ENCODE measurements at regions not wholly inside any gene's neighbourhood (a gene's known extent, or its start where the extent isn't known, plus 50 kb on each side); places are given as distances from the start of the nearest gene placed in this dataset.

DNA sequence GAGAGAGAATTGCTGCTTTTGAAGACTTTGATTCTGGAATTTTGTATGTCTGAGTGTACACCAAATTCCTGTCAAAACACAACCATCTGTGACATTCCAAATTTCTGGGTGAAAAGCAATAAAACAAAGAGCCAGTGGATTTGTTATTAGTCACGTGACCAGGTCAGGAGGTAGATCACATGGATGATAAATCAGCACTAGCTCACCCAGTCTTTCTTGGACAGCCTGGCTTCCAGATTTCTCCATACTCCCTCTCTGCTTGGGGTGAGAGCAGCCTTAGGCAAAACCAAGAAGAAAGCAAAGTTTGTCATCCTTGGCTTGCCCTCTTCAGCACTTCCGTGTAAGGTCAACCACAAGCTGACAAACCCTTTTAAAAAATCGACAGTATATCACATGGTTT, 194.2 kb downstream of the CLCN4 start:
- BruUV-seq (replicated peaks): no TSS peak

DNA sequence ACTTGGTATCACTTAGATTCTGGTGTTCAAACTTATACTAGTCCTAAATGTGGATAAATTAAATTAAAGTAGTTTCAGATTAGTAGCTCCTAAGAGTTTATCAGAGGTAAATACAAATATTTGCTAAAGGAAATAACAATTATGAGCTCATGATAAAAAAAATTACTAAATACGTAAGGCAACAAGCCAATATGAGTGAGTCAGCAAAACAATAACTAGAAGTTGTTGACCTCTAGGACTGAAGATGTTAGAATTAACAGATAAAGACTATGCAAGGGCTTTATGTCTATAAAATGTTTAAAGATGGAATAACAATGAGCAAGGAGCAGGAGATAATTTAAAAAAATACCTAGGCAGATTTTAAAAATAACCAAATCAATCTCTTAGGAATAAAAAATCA, 195.8 kb downstream of the CLCN4 start:
- Histone ChIP-seq H3K9ac (ENCODE audit: low read length) (no peak overlapping the region), H3K79me2 (ENCODE audit: insufficient read depth, low read length) (no peaks in the 10 kb centered on the region), H3K4me3 (replicated peaks in 1 of 2; ENCODE audit: low read depth in 1 of 2, low read length in 2 of 2) (no peak overlapping the region), H3K9me2 (ENCODE audit: insufficient read depth) (no peaks in the 10 kb centered on the region), H2AFZ (ENCODE audit: low read depth, low read length, poor library complexity, severe bottlenecking) (no peak overlapping the region), H3K36me3 (ENCODE audit: control insufficient read depth in 1 of 2, insufficient read depth in 2 of 2, low read length in 2 of 2) (no peaks in the 10 kb centered on the region), H4K20me1 (ENCODE audit: insufficient read depth) (no peaks in the 10 kb centered on the region), H3K27me3 (ENCODE audit: insufficient read depth, low read length) (no peaks in the 10 kb centered on the region), H3K4me1 (ENCODE audit: control insufficient read depth in 1 of 2, insufficient read depth in 2 of 2, low read length in 2 of 2) (no peaks in the 10 kb centered on the region), H3K27ac (ENCODE audit: low read depth, low read length) (no peak overlapping the region), H3K9me3 (ENCODE audit: control insufficient read depth in 1 of 2, insufficient read depth in 1 of 2, low read depth in 1 of 2, low read length in 2 of 2) (no peaks in the 10 kb centered on the region), H3K4me2 (ENCODE audit: low read length) (no peak overlapping the region)
- ChIA-PET RAD21 (ENCODE audit: low non-redundant PET in 1 of 2, low total read pairs in 2 of 2, uncharacterized antibody in 2 of 2, unreplicated experiment in 2 of 2) (no interaction called here), CTCF (no interaction called here), POLR2A (no interaction called here)
- BruUV-seq (replicated peaks): no TSS peak
- intact Hi-C loops (cut with micrococcal nuclease): no loop called here
- ATAC-seq: no peak
- TF ChIP-seq JUND (IDR thresholded peaks at IDR 0.05): no peak
- DNase-seq (ENCODE audit: low read depth, low spot score): no peak

More for the DNA sequence above, 194.2 kb downstream of the CLCN4 start:
- no peak overlapping the region for H2AFZ ChIP-seq (ENCODE audit: low read depth, low read length, poor library complexity, severe bottlenecking)
- H3K9me3 ChIP-seq (ENCODE audit: control insufficient read depth in 1 of 2, insufficient read depth in 1 of 2, low read depth in 1 of 2, low read length in 2 of 2): no peaks in the 10 kb centered on the region
- ATAC-seq (no peak), DNase-seq (ENCODE audit: low read depth, low spot score) (no peak)
- no peaks in the 10 kb centered on the region for H3K79me2 ChIP-seq (ENCODE audit: insufficient read depth, low read length)
- H3K9ac ChIP-seq (ENCODE audit: low read length): no peak overlapping the region
- H3K4me1 ChIP-seq (ENCODE audit: control insufficient read depth in 1 of 2, insufficient read depth in 2 of 2, low read length in 2 of 2): no peaks in the 10 kb centered on the region
- ChIA-PET CTCF (no interaction called here), POLR2A (no interaction called here), RAD21 (ENCODE audit: low non-redundant PET in 1 of 2, low total read pairs in 2 of 2, uncharacterized antibody in 2 of 2, unreplicated experiment in 2 of 2) (no interaction called here)
- TF ChIP-seq EZH2phosphoT487 (IDR thresholded peaks at IDR 0.05; ENCODE audit: borderline replicate concordance) (no peak), ZNF274 (IDR thresholded peaks at IDR 0.05; ENCODE audit: low read depth, low read length) (no peak)
- TF ChIP-seq, protein P1, sequence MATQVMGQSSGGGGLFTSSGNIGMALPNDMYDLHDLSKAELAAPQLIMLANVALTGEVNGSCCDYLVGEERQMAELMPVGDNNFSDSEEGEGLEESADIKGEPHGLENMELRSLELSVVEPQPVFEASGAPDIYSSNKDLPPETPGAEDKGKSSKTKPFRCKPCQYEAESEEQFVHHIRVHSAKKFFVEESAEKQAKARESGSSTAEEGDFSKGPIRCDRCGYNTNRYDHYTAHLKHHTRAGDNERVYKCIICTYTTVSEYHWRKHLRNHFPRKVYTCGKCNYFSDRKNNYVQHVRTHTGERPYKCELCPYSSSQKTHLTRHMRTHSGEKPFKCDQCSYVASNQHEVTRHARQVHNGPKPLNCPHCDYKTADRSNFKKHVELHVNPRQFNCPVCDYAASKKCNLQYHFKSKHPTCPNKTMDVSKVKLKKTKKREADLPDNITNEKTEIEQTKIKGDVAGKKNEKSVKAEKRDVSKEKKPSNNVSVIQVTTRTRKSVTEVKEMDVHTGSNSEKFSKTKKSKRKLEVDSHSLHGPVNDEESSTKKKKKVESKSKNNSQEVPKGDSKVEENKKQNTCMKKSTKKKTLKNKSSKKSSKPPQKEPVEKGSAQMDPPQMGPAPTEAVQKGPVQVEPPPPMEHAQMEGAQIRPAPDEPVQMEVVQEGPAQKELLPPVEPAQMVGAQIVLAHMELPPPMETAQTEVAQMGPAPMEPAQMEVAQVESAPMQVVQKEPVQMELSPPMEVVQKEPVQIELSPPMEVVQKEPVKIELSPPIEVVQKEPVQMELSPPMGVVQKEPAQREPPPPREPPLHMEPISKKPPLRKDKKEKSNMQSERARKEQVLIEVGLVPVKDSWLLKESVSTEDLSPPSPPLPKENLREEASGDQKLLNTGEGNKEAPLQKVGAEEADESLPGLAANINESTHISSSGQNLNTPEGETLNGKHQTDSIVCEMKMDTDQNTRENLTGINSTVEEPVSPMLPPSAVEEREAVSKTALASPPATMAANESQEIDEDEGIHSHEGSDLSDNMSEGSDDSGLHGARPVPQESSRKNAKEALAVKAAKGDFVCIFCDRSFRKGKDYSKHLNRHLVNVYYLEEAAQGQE (IDR thresholded peaks at IDR 0.05; ENCODE audit: low read depth): no peak
- no peaks in the 10 kb centered on the region for H3K36me3 ChIP-seq (ENCODE audit: control insufficient read depth in 1 of 2, insufficient read depth in 2 of 2, low read length in 2 of 2)
- no peaks in the 10 kb centered on the region for H3K9me2 ChIP-seq (ENCODE audit: insufficient read depth)
- H3K27ac ChIP-seq (ENCODE audit: low read depth, low read length): no peak overlapping the region
- H3K27me3 ChIP-seq (ENCODE audit: insufficient read depth, low read length): no peaks in the 10 kb centered on the region
- no peaks in the 10 kb centered on the region for H4K20me1 ChIP-seq (ENCODE audit: insufficient read depth)
- intact Hi-C loops (cut with micrococcal nuclease): no loop called here
- H3K4me3 ChIP-seq (replicated peaks in 1 of 2; ENCODE audit: low read depth in 1 of 2, low read length in 2 of 2): no peak overlapping the region
- H3K4me2 ChIP-seq (ENCODE audit: low read length): no peak overlapping the region

All from HCT116 (cell line).